ES-I3 (cell line): ENCODE measurements at regions not wholly inside any gene's neighbourhood (a gene's known extent, or its start where the extent isn't known, plus 50 kb on each side); places are given as distances from the start of the nearest gene placed in this dataset.
"Not testable (repeated sequence)": the region's sequence is repeated elsewhere in the genome, so short reads cannot be mapped to it uniquely, and the experiment has no call there.

ENCODE experiments used
- H3K36me3 ChIP-seq: 2 replicates; pipeline ENCODE4 v1.6.1; 2013; ENCODE audit warnings: mild to moderate bottlenecking, low read length, control low read depth, moderate library complexity; ENCODE audit not compliant: insufficient read depth
- H3K4me1 ChIP-seq: 2 replicates; pipeline ENCODE4 v1.6.1; 2013; ENCODE audit warnings: mild to moderate bottlenecking, control low read depth, low read length; ENCODE audit not compliant: insufficient read depth
- H3K9ac ChIP-seq: 2 replicates; pipeline ENCODE4 v1.6.1; 2013; ENCODE audit warnings: low read depth, mild to moderate bottlenecking, low read length, moderate library complexity
- H3K9me3 ChIP-seq: 2 replicates; pipeline ENCODE4 v1.6.1; 2013; ENCODE audit warnings: mild to moderate bottlenecking, low read length, moderate library complexity; ENCODE audit not compliant: control insufficient read depth, insufficient read depth

GRCh38 chr12:58316926-58317325 lies 375.6 kb downstream of the ATP23 start:
- Histone ChIP-seq H3K9me3 (peaks cover 2% of the 10 kb centered on the region; the same call in 1 of the 2 replicates), H3K9ac (no peak overlapping the region), H3K4me1 (no peaks in the 10 kb centered on the region), H3K36me3 (no peaks in the 10 kb centered on the region)

DNA sequence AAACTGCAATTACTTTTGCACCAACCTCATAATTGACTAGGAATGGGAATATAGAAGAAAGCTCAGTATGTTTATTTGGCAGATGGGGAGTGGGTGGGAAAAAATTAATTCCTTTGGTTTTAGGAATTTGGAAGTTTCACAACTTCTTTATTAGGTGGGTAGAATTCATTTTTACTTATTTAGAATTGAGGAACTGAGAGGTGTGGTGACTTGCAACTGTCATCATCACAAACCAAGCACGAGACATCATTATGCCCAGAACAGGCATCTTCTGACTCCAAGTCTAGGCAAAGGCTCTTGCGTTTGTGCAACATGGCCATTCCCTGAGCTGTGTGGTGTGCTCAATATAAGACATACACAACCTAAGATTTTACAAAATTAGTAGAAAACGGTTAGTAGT lies 380.0 kb downstream of the ATP23 start:
- no peaks in the 10 kb centered on the region for H3K9me3 ChIP-seq
- no peaks in the 10 kb centered on the region; the same call in 1 of the 2 replicates for H3K36me3 ChIP-seq
- H3K9ac ChIP-seq, result no peak overlapping the region
- H3K4me1 ChIP-seq, result no peaks in the 10 kb centered on the region; the same call in 1 of the 2 replicates

DNA sequence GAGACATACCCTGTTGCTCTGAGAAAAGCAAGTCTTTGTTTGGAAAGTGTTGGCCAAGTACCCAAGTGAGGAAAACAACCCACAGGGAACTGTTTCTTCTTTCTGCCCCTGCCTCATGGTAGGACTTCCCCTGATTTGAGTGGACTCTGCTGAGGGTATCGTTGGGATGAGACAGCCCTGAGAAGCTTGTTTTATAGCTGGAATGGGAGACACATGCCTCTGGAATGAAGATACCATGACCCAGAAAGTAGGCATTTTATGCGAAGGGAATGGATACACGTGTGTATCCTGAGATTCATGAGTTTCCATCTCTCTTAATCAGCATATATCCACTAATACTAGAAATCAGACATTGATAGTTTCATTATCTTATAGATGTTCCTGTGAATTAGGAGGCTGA lies 382.3 kb downstream of the ATP23 start:
- Histone ChIP-seq H3K4me1 (no peaks in the 10 kb centered on the region; the same call in 1 of the 2 replicates), H3K9me3 (no peaks in the 10 kb centered on the region), H3K9ac (no peak overlapping the region), H3K36me3 (no peaks in the 10 kb centered on the region; the same call in 1 of the 2 replicates)

GRCh38 chr12:58325561-58325960 lies 384.2 kb downstream of the ATP23 start:
- no peaks in the 10 kb centered on the region; the same call in 1 of the 2 replicates for H3K36me3 ChIP-seq
- no peaks in the 10 kb centered on the region for H3K9me3 ChIP-seq
- no peak overlapping the region for H3K9ac ChIP-seq
- no peaks in the 10 kb centered on the region; the same call in 1 of the 2 replicates for H3K4me1 ChIP-seq

GRCh38 chr12:58326534-58326933 lies 385.2 kb downstream of the ATP23 start:
- H3K36me3 ChIP-seq, result no peaks in the 10 kb centered on the region; the same call in 1 of the 2 replicates

GRCh38 chr12:58336581-58337242 lies 395.3 kb downstream of the ATP23 start:
- not testable (repeated sequence) for H3K36me3 ChIP-seq, H3K9ac ChIP-seq, H3K4me1 ChIP-seq, H3K9me3 ChIP-seq

More at GRCh38 chr12:58326534-58326933, 385.2 kb downstream of the ATP23 start:
- H3K9me3 ChIP-seq, result no peaks in the 10 kb centered on the region
- H3K9ac ChIP-seq, result no peak overlapping the region
- no peaks in the 10 kb centered on the region; the same call in 1 of the 2 replicates for H3K4me1 ChIP-seq

- H3K9ac ChIP-seq, H3K9me3 ChIP-seq, H3K36me3 ChIP-seq, H3K4me1 ChIP-seq: not testable (repeated sequence)
These were observed 396.2 kb downstream of the ATP23 start for GRCh38 chr12:58337539-58337938.

DNA sequence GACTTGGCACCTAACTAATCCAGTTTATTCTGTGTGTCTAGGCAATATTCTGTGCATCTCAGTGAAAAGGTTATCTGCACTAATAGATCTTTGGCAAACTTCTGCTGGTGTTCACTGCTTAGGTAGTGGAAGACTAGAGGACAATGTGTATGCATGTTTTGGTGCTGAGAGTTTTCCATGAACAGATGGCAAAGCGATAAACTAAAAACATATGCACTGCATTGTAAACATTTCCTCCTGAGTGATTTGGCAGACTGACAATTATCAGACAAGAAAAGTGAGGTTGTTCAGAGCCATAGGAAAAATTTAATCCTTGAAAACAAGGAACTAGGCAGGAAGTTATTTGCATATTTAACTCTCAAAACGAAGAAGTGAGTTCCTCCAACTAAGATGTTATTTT lies 400.4 kb downstream of the ATP23 start:
- peaks cover 3% of the 10 kb centered on the region; the same call in 1 of the 2 replicates for H3K4me1 ChIP-seq
- H3K9ac ChIP-seq, result no peak overlapping the region
- H3K9me3 ChIP-seq, result no peaks in the 10 kb centered on the region
- no peaks in the 10 kb centered on the region for H3K36me3 ChIP-seq

DNA sequence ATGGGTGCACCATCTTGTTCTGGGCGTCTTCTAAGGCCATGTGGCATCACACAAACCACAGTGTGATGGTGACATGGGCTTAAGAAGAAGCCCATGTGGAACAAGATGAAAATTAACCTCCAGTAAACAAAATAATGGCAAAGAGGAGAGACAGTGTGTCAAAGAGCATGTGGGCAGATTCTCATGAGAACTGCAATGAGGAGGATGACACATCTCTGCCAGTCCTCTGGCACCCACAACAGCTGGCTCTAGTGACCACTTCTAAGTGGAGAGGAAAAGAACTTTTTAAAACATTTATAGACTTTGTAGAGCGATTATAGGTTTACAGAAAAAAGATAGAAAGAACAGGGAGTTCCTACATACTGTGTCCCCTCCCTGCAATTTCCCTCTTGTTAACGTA lies 401.4 kb downstream of the ATP23 start:
- H3K4me1 ChIP-seq, result no peaks in the 10 kb centered on the region
- no peak overlapping the region for H3K9ac ChIP-seq
- no peaks in the 10 kb centered on the region for H3K9me3 ChIP-seq
- H3K36me3 ChIP-seq, result no peaks in the 10 kb centered on the region

DNA sequence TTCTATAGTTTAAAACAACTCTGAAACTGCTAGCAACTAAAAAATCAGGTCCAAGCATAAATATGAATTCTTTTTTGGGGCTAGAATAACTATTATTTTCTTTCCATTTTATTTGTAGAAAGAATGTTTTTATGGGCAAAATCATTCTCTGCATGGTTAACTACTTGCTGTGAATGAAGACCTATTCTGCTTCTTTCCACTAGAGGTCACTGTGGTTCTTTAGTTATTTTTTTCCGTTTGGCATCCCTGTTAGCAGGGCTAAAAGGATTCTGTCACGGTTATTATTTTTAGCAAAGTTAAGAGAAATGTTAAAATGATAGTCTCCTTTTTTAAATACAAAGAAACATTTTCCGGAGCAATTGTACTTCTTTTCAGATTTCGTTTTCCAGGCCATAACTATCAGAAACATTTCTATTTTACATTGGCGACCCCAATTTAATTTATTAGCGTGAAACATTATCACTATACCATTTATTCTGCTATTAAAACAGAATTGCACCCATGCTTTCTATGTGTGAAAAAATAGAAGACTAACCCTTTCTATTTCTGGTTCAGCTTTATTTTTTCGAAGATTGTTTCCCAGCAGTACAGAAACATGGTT lies 404.8 kb downstream of the ATP23 start:
- Histone ChIP-seq H3K9me3 (peaks cover 2% of the 10 kb centered on the region; the same call in 1 of the 2 replicates), H3K4me1 (no peaks in the 10 kb centered on the region), H3K36me3 (no peaks in the 10 kb centered on the region), H3K9ac (no peak overlapping the region)

DNA sequence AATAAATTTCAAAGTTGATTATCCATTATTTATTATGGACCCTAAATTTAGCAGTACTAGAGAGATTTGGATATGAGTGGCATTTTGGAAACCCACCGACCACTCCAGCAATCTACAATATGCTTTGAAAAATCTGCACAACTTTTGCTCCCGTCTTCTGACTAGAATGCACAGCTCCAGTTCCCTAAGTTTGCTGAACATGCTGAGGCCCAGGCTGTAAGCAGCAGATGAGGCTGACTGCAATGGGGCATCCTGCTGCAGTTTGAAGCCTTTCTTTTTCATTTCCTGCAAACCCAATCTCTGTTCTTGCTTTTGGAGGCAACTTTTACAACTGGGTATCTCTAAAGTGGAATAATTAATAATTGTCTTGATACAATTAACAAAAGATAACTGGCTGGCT lies 405.8 kb downstream of the ATP23 start:
- H3K4me1 ChIP-seq, result no peaks in the 10 kb centered on the region
- H3K36me3 ChIP-seq, result no peaks in the 10 kb centered on the region
- peaks cover 2% of the 10 kb centered on the region; the same call in 1 of the 2 replicates for H3K9me3 ChIP-seq
- no peak overlapping the region for H3K9ac ChIP-seq

DNA sequence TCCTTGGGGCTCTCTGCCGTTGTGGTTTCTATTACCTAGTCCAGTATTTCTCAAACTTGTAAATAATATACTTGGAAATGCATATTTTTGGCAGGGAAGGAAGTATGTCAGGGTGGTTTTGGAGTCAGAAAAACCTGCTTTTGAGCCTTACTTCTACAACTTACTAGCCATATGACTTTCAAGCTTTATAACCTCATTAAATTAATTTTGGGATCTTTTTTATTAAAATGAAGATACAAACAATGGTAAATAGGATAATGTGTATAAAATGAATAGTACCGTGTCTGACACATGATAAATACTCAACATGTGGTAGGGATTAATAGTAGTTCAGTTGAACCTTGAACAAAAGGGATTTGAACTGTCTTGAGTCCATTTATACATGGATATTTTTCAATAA lies 406.3 kb downstream of the ATP23 start:
- no peak overlapping the region for H3K9ac ChIP-seq
- no peaks in the 10 kb centered on the region for H3K36me3 ChIP-seq
- H3K4me1 ChIP-seq, result no peaks in the 10 kb centered on the region
- peaks cover 2% of the 10 kb centered on the region; the same call in 1 of the 2 replicates for H3K9me3 ChIP-seq

GRCh38 chr12:58349161-58349560 lies 407.8 kb downstream of the ATP23 start:
- Histone ChIP-seq H3K9ac (no peak overlapping the region), H3K9me3 (peaks cover 2% of the 10 kb centered on the region; the same call in 1 of the 2 replicates), H3K4me1 (no peaks in the 10 kb centered on the region), H3K36me3 (no peaks in the 10 kb centered on the region)

DNA sequence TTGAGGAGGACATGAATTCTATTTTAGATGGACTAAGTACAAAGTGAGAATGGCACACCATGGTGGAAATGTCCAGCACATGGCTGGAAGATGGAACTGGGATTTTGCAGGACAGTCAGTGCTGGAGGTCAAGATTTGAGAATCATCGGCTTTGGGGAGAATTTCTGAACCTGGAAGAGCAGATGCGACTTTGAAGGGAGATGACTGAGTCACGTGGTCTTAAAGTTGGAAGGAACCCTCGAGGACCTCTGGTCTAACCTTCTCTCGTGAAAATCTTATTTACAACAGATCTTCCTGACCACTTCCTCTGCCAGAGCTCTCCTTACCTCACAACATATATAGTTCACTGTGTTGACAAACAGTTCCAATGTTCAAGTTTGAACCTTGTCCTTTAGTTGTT lies 415.4 kb downstream of the ATP23 start:
- no peaks in the 10 kb centered on the region for H3K36me3 ChIP-seq
- H3K9me3 ChIP-seq, result no peaks in the 10 kb centered on the region; the same call in 1 of the 2 replicates
- H3K9ac ChIP-seq, result no peak overlapping the region
- no peaks in the 10 kb centered on the region for H3K4me1 ChIP-seq

GRCh38 chr12:58357511-58357910 lies 416.1 kb downstream of the ATP23 start:
- H3K9ac ChIP-seq, result no peak overlapping the region
- H3K4me1 ChIP-seq, result no peaks in the 10 kb centered on the region
- no peaks in the 10 kb centered on the region for H3K36me3 ChIP-seq
- H3K9me3 ChIP-seq, result no peaks in the 10 kb centered on the region; the same call in 1 of the 2 replicates
